ENCODE measurements at regions not wholly inside any gene's neighbourhood (a gene's known extent, or its start where the extent isn't known, plus 50 kb on each side); places are given as distances from the start of the nearest gene placed in this dataset.

- no peak for DNase-seq (ENCODE audit: low spot score)
Observed at GRCh38 chr2:37425408-37425807, 81.0 kb downstream of the QPCT start.

GRCh38 chr2:37427241-37427640 is 82.8 kb downstream of the QPCT start:
- DNase-seq (ENCODE audit: low spot score): no peak

- DNase-seq (ENCODE audit: low spot score): no peak
Observed at GRCh38 chr2:37436323-37436722, 91.9 kb downstream of the QPCT start.

- no peak for DNase-seq (ENCODE audit: low spot score)
Observed at GRCh38 chr2:37439131-37439642, 94.8 kb downstream of the QPCT start.

GRCh38 chr2:37441055-37441454 is 96.6 kb downstream of the QPCT start:
- no peak for DNase-seq (ENCODE audit: low spot score)

- no peak for DNase-seq (ENCODE audit: low spot score)
Observed at GRCh38 chr2:37443082-37443481, 98.7 kb downstream of the QPCT start.

GRCh38 chr2:37447446-37447845 is 103.0 kb downstream of the QPCT start:
- DNase-seq (ENCODE audit: low spot score): no peak

GRCh38 chr2:37448342-37449120 is 104.1 kb downstream of the QPCT start:
- DNase-seq (ENCODE audit: low spot score): no peak

GRCh38 chr2:37449761-37450296 is 105.4 kb downstream of the QPCT start:
- DNase-seq (ENCODE audit: low spot score): no peak

- no peak for DNase-seq (ENCODE audit: low spot score)
Observed at GRCh38 chr2:37453027-37453426, 108.6 kb downstream of the QPCT start.

GRCh38 chr2:37454851-37455762 is 110.7 kb downstream of the QPCT start:
- no peak for DNase-seq (ENCODE audit: low spot score)

- no peak for DNase-seq (ENCODE audit: low spot score)
Observed at GRCh38 chr2:37456479-37456878, 112.0 kb downstream of the QPCT start.

GRCh38 chr2:37457401-37457901 is 113.0 kb downstream of the QPCT start:
- no peak for DNase-seq (ENCODE audit: low spot score)

- DNase-seq (ENCODE audit: low spot score): no peak
Observed at GRCh38 chr2:37458133-37458532, 113.7 kb downstream of the QPCT start.

GRCh38 chr2:37459095-37459981 is 114.9 kb downstream of the QPCT start:
- no peak for DNase-seq (ENCODE audit: low spot score)

- DNase-seq (ENCODE audit: low spot score): no peak
Observed at GRCh38 chr2:37460896-37461229, 116.4 kb downstream of the QPCT start.

GRCh38 chr2:37464067-37464466 is 119.6 kb downstream of the QPCT start:
- no peak for DNase-seq (ENCODE audit: low spot score)

GRCh38 chr2:37466533-37467222 is 122.2 kb downstream of the QPCT start:
- no peak for DNase-seq (ENCODE audit: low spot score)

GRCh38 chr2:37468170-37468569 is 123.7 kb downstream of the QPCT start:
- DNase-seq (ENCODE audit: low spot score): no peak

- DNase-seq (ENCODE audit: low spot score): no peak
Observed at GRCh38 chr2:37469126-37469525, 124.7 kb downstream of the QPCT start.

GRCh38 chr2:37471104-37471503 is 126.7 kb downstream of the QPCT start:
- DNase-seq (ENCODE audit: low spot score): no peak
